ENCODE measurements at regions not wholly inside any gene's neighbourhood (a gene's known extent, or its start where the extent isn't known, plus 50 kb on each side); places are given as distances from the start of the nearest gene placed in this dataset.

GRCh38 chr6:9404351-9405146 is 969.2 kb upstream of the SLC35B3 start:
- no peak for TF ChIP-seq CTCF (IDR thresholded peaks at IDR 0.05; ENCODE audit: unreplicated experiment in 3 of 3)
- H3K4me3 Mint-ChIP-seq, result no peak overlapping the region
- no peak overlapping the region for H3K27ac Mint-ChIP-seq
- peaks cover 11% of the 10 kb centered on the region for H3K27me3 Mint-ChIP-seq (ENCODE audit: low read depth)
- no peaks in the 10 kb centered on the region for H3K36me3 Mint-ChIP-seq (ENCODE audit: low read depth)
- no peaks in the 10 kb centered on the region for H3K9me3 Mint-ChIP-seq
- H3K4me1 Mint-ChIP-seq, result peaks cover 12% of the 10 kb centered on the region

- Mint-ChIP-seq H3K27ac (no peak overlapping the region), H3K36me3 (ENCODE audit: low read depth) (no peaks in the 10 kb centered on the region), H3K9me3 (no peaks in the 10 kb centered on the region), H3K4me3 (no peak overlapping the region), H3K4me1 (peaks cover 12% of the 10 kb centered on the region), H3K27me3 (ENCODE audit: low read depth) (peaks cover 11% of the 10 kb centered on the region)
- no peak for TF ChIP-seq CTCF (IDR thresholded peaks at IDR 0.05; ENCODE audit: unreplicated experiment in 3 of 3)
These were observed 968.4 kb upstream of the SLC35B3 start for GRCh38 chr6:9403736-9404135.

- TF ChIP-seq CTCF (IDR thresholded peaks at IDR 0.05; ENCODE audit: unreplicated experiment in 3 of 3), result no peak
- H3K27ac Mint-ChIP-seq, result no peak overlapping the region
- H3K4me3 Mint-ChIP-seq, result no peak overlapping the region
- peaks cover 8% of the 10 kb centered on the region for H3K27me3 Mint-ChIP-seq (ENCODE audit: low read depth)
- no peaks in the 10 kb centered on the region for H3K9me3 Mint-ChIP-seq
- H3K4me1 Mint-ChIP-seq, result peaks cover 12% of the 10 kb centered on the region
- H3K36me3 Mint-ChIP-seq (ENCODE audit: low read depth), result no peaks in the 10 kb centered on the region
These were observed 966.6 kb upstream of the SLC35B3 start for GRCh38 chr6:9401960-9402359.

- Mint-ChIP-seq H3K36me3 (ENCODE audit: low read depth) (no peaks in the 10 kb centered on the region), H3K27me3 (ENCODE audit: low read depth) (peaks cover 5% of the 10 kb centered on the region), H3K27ac (no peak overlapping the region), H3K9me3 (no peaks in the 10 kb centered on the region), H3K4me1 (peaks cover 12% of the 10 kb centered on the region), H3K4me3 (no peak overlapping the region)
- no peak for TF ChIP-seq CTCF (IDR thresholded peaks at IDR 0.05; ENCODE audit: unreplicated experiment in 3 of 3)
These were observed 964.6 kb upstream of the SLC35B3 start for GRCh38 chr6:9399916-9400315.

GRCh38 chr6:9398767-9399373 is 963.5 kb upstream of the SLC35B3 start:
- H3K9me3 Mint-ChIP-seq, result no peaks in the 10 kb centered on the region
- H3K27ac Mint-ChIP-seq, result no peak overlapping the region
- no peak for TF ChIP-seq CTCF (IDR thresholded peaks at IDR 0.05; ENCODE audit: unreplicated experiment in 3 of 3)
- no peaks in the 10 kb centered on the region for H3K36me3 Mint-ChIP-seq (ENCODE audit: low read depth)
- H3K4me3 Mint-ChIP-seq, result no peak overlapping the region
- H3K27me3 Mint-ChIP-seq (ENCODE audit: low read depth), result no peaks in the 10 kb centered on the region
- H3K4me1 Mint-ChIP-seq, result peaks cover 5% of the 10 kb centered on the region

All from nephron (organoid).